SK-N-MC (cell line): ENCODE measurements at regions not wholly inside any gene's neighbourhood (a gene's known extent, or its start where the extent isn't known, plus 50 kb on each side); places are given as distances from the start of the nearest gene placed in this dataset.
"Not testable (repeated sequence)": the region's sequence is repeated elsewhere in the genome, so short reads cannot be mapped to it uniquely, and the experiment has no call there.

Experiments
- DNase-seq: peaks from one replicate; pipeline ENCODE4 v3.0.0-alpha.2; 2011; ENCODE audit warnings: low read depth, low spot score
- H3K27ac ChIP-seq: fragments of 200-600 bp; sonication (generic); 2 replicates; pipeline ENCODE4 v1.5.1; 2016; ENCODE audit warnings: mixed run types
- H3K36me3 ChIP-seq: fragments of 200-600 bp; sonication (generic); 2 replicates; pipeline ENCODE4 v1.6.1; 2017; ENCODE audit warnings: antibody characterized with exemption, low read length, mixed read lengths; ENCODE audit not compliant: insufficient read depth
- H3K4me3 ChIP-seq: fragments of 200-600 bp; sonication (generic); 2 replicates; pipeline ENCODE4 v1.5.1; 2016
- H3K9ac ChIP-seq: fragments of 200-600 bp; sonication (generic); 2 replicates; pipeline ENCODE4 v1.8.0; 2017; ENCODE audit warnings: mixed run types, mixed read lengths; ENCODE audit not compliant: insufficient read length
- H3K9me3 ChIP-seq: fragments of 200-600 bp; sonication (generic); 2 replicates; pipeline ENCODE4 v1.6.1; 2017; ENCODE audit warnings: low read depth, mild to moderate bottlenecking, antibody characterized with exemption, low read length, moderate library complexity, mixed read lengths
- EZH2 ChIP-seq: fragments of 200-600 bp; sonication (generic); IDR thresholded peaks from one replicate; pipeline ENCODE4 v1.6.1; 2017; ENCODE audit warnings: antibody characterized with exemption
- FOXP2 ChIP-seq: optimal IDR thresholded peaks from 2 replicates; pipeline ENCODE3; 2011; ENCODE audit warnings: mild to moderate bottlenecking, moderate library complexity; ENCODE audit not compliant: insufficient read depth; ENCODE audit errors: extremely low read length, control extremely low read depth
- POLR2AphosphoS5 ChIP-seq: IDR thresholded peaks from 2 replicates; pipeline ENCODE4 v1.6.1; 2012; ENCODE audit warnings: mild to moderate bottlenecking, low read depth, low read length, borderline replicate concordance

GRCh38 chr22:46031557-46031956, 54.6 kb upstream of the WNT7B start:
- no peak overlapping the region for H3K4me3 ChIP-seq
- H3K9ac ChIP-seq = no peak overlapping the region
- H3K36me3 ChIP-seq = no peaks in the 10 kb centered on the region
- no peak for DNase-seq
- no peaks in the 10 kb centered on the region for H3K9me3 ChIP-seq
- H3K27ac ChIP-seq = no peak overlapping the region
- TF ChIP-seq EZH2 = no peak
- no peak for TF ChIP-seq POLR2AphosphoS5

GRCh38 chr22:46031965-46032851, 55.2 kb upstream of the WNT7B start:
- no peak for DNase-seq
- H3K27ac ChIP-seq = 0 out of 2 replicates have a peak overlapping the region, but pooled peaks have one; percentile 75
- H3K9me3 ChIP-seq = no peaks in the 10 kb centered on the region
- no peak overlapping the region for H3K9ac ChIP-seq
- no peak for TF ChIP-seq POLR2AphosphoS5
- TF ChIP-seq EZH2 = no peak
- no peak for TF ChIP-seq FOXP2
- H3K36me3 ChIP-seq = no peaks in the 10 kb centered on the region
- H3K4me3 ChIP-seq = no peak overlapping the region

- DNase-seq = no peak
- no peak overlapping the region for H3K4me3 ChIP-seq
- H3K9me3 ChIP-seq = no peaks in the 10 kb centered on the region
- H3K9ac ChIP-seq = no peak overlapping the region
- H3K27ac ChIP-seq = peak overlapping the region; percentile 75; the same call in 1 of the 2 replicates
- H3K36me3 ChIP-seq = no peaks in the 10 kb centered on the region
- TF ChIP-seq FOXP2 = no peak
- TF ChIP-seq POLR2AphosphoS5 = no peak
- TF ChIP-seq EZH2 = no peak
These were observed 56.6 kb upstream of the WNT7B start for GRCh38 chr22:46033256-46034200.

GRCh38 chr22:46034480-46034879, 57.5 kb upstream of the WNT7B start:
- H3K27ac ChIP-seq = peak overlapping the region; percentile 93; the same call in 1 of the 2 replicates
- H3K4me3 ChIP-seq = peak overlapping the region; percentile 92
- DNase-seq, H3K36me3 ChIP-seq, H3K9me3 ChIP-seq: not testable (repeated sequence)
- H3K9ac ChIP-seq = peak overlapping the region; percentile 94

- no peaks in the 10 kb centered on the region for H3K36me3 ChIP-seq
- DNase-seq = no peak
- TF ChIP-seq FOXP2 (no peak), EZH2 (no peak), POLR2AphosphoS5 (peak; percentile 63)
- H3K4me3 ChIP-seq = peak overlapping the region; percentile 92
- peak overlapping the region; percentile 94 for H3K9ac ChIP-seq
- H3K27ac ChIP-seq = peak overlapping the region; percentile 93
- no peaks in the 10 kb centered on the region for H3K9me3 ChIP-seq
These were observed 58.4 kb upstream of the WNT7B start for GRCh38 chr22:46035380-46035741.

GRCh38 chr22:46035742-46036557, 59.0 kb upstream of the WNT7B start:
- TF ChIP-seq FOXP2 (no peak), POLR2AphosphoS5 (peak; percentile 77)
- peak overlapping the region; percentile 74 for H3K27ac ChIP-seq

GRCh38 chr22:46036558-46037408, 59.8 kb upstream of the WNT7B start:
- TF ChIP-seq EZH2 (no peak), POLR2AphosphoS5 (no peak; the same call in 1 of the 2 replicates), FOXP2 (no peak)
- H3K9ac ChIP-seq = peak overlapping the region; percentile 93
- no peaks in the 10 kb centered on the region for H3K9me3 ChIP-seq
- H3K27ac ChIP-seq = peak overlapping the region; percentile 74
- H3K4me3 ChIP-seq = peak overlapping the region; percentile 96
- no peaks in the 10 kb centered on the region for H3K36me3 ChIP-seq
- DNase-seq = no peak

More at GRCh38 chr22:46035742-46036557, 59.0 kb upstream of the WNT7B start:
- peak; percentile 84 for DNase-seq
- Histone ChIP-seq H3K9me3 (no peaks in the 10 kb centered on the region), H3K36me3 (no peaks in the 10 kb centered on the region), H3K4me3 (peak overlapping the region; percentile 96), H3K9ac (peak overlapping the region; percentile 93)

- Histone ChIP-seq H3K9me3 (no peaks in the 10 kb centered on the region), H3K27ac (peak overlapping the region; percentile 89), H3K36me3 (no peaks in the 10 kb centered on the region), H3K4me3 (no peak overlapping the region), H3K9ac (peak overlapping the region; percentile 24)
- no peak for TF ChIP-seq EZH2
- TF ChIP-seq FOXP2 = no peak
- no peak for TF ChIP-seq POLR2AphosphoS5
- no peak for DNase-seq
These were observed 61.2 kb upstream of the WNT7B start for GRCh38 chr22:46038174-46038487.
